ENCODE measurements at regions not wholly inside any gene's neighbourhood (a gene's known extent, or its start where the extent isn't known, plus 50 kb on each side); places are given as distances from the start of the nearest gene placed in this dataset.

DNA sequence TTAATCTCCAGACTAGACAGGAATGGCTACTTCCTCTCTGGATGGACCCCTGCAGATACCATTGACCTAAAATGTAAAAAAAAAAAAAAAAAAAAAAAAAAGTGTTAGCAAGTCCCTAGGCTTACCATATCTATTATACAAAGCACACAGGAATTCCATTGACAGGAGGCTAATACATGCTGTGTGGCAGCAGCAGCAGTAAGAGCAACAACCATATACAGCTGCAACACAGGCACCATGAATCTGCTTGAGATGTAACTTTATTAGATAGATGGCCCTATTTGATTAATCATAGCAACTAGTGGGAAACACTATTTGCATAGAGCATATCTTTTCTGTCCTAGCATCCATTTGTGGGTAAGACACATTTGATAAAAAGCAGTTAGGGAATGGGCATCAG is 1447.1 kb downstream of the FAM181B start:
- TF ChIP-seq, protein P1, sequence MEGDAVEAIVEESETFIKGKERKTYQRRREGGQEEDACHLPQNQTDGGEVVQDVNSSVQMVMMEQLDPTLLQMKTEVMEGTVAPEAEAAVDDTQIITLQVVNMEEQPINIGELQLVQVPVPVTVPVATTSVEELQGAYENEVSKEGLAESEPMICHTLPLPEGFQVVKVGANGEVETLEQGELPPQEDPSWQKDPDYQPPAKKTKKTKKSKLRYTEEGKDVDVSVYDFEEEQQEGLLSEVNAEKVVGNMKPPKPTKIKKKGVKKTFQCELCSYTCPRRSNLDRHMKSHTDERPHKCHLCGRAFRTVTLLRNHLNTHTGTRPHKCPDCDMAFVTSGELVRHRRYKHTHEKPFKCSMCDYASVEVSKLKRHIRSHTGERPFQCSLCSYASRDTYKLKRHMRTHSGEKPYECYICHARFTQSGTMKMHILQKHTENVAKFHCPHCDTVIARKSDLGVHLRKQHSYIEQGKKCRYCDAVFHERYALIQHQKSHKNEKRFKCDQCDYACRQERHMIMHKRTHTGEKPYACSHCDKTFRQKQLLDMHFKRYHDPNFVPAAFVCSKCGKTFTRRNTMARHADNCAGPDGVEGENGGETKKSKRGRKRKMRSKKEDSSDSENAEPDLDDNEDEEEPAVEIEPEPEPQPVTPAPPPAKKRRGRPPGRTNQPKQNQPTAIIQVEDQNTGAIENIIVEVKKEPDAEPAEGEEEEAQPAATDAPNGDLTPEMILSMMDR (IDR thresholded peaks at IDR 0.05; ENCODE audit: low read depth, low read length, missing input control), result no peak
- TF ChIP-seq TAF1 (conservative IDR thresholded peaks at IDR 0.05), result no peak
- no peak for TF ChIP-seq GABPA (IDR thresholded peaks at IDR 0.05 in 1 of 2, conservative IDR thresholded peaks at IDR 0.05 in 1 of 2)
- TF ChIP-seq, protein P2, sequence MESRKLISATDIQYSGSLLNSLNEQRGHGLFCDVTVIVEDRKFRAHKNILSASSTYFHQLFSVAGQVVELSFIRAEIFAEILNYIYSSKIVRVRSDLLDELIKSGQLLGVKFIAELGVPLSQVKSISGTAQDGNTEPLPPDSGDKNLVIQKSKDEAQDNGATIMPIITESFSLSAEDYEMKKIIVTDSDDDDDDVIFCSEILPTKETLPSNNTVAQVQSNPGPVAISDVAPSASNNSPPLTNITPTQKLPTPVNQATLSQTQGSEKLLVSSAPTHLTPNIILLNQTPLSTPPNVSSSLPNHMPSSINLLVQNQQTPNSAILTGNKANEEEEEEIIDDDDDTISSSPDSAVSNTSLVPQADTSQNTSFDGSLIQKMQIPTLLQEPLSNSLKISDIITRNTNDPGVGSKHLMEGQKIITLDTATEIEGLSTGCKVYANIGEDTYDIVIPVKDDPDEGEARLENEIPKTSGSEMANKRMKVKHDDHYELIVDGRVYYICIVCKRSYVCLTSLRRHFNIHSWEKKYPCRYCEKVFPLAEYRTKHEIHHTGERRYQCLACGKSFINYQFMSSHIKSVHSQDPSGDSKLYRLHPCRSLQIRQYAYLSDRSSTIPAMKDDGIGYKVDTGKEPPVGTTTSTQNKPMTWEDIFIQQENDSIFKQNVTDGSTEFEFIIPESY (IDR thresholded peaks at IDR 0.05), result no peak
- TF ChIP-seq JUND (IDR thresholded peaks at IDR 0.05), result no peak
- no peak for TF ChIP-seq RAD21 (IDR thresholded peaks at IDR 0.05)
- TF ChIP-seq, protein P3, sequence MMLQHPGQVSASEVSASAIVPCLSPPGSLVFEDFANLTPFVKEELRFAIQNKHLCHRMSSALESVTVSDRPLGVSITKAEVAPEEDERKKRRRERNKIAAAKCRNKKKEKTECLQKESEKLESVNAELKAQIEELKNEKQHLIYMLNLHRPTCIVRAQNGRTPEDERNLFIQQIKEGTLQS (IDR thresholded peaks at IDR 0.05), result no peak
- no peak for TF ChIP-seq RXRA (IDR thresholded peaks at IDR 0.05)
- TF ChIP-seq MAX (IDR thresholded peaks at IDR 0.05), result no peak
- no peak for TF ChIP-seq EGR1 (IDR thresholded peaks at IDR 0.05; ENCODE audit: low read depth in 2 of 2)
- TF ChIP-seq YY1 (IDR thresholded peaks at IDR 0.05), result no peak
- TF ChIP-seq SP1 (IDR thresholded peaks at IDR 0.05), result no peak
- TF ChIP-seq, protein P4, sequence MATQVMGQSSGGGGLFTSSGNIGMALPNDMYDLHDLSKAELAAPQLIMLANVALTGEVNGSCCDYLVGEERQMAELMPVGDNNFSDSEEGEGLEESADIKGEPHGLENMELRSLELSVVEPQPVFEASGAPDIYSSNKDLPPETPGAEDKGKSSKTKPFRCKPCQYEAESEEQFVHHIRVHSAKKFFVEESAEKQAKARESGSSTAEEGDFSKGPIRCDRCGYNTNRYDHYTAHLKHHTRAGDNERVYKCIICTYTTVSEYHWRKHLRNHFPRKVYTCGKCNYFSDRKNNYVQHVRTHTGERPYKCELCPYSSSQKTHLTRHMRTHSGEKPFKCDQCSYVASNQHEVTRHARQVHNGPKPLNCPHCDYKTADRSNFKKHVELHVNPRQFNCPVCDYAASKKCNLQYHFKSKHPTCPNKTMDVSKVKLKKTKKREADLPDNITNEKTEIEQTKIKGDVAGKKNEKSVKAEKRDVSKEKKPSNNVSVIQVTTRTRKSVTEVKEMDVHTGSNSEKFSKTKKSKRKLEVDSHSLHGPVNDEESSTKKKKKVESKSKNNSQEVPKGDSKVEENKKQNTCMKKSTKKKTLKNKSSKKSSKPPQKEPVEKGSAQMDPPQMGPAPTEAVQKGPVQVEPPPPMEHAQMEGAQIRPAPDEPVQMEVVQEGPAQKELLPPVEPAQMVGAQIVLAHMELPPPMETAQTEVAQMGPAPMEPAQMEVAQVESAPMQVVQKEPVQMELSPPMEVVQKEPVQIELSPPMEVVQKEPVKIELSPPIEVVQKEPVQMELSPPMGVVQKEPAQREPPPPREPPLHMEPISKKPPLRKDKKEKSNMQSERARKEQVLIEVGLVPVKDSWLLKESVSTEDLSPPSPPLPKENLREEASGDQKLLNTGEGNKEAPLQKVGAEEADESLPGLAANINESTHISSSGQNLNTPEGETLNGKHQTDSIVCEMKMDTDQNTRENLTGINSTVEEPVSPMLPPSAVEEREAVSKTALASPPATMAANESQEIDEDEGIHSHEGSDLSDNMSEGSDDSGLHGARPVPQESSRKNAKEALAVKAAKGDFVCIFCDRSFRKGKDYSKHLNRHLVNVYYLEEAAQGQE (IDR thresholded peaks at IDR 0.05), result no peak

All from liver (tissue), 3 donors.